ENCODE measurements at regions not wholly inside any gene's neighbourhood (a gene's known extent, or its start where the extent isn't known, plus 50 kb on each side); places are given as distances from the start of the nearest gene placed in this dataset.

GRCh38 chr10:88063861-88064557 lies 200.6 kb downstream of the PTEN start:
- Mint-ChIP-seq H3K9me3 (no peaks in the 10 kb centered on the region), H3K27me3 (no peaks in the 10 kb centered on the region), H3K27ac (no peak overlapping the region), H3K4me1 (ENCODE audit: unreplicated experiment) (peaks cover 25% of the 10 kb centered on the region), H3K36me3 (no peaks in the 10 kb centered on the region), H3K4me3 (no peak overlapping the region)
- TF ChIP-seq CTCF (conservative IDR thresholded peaks at IDR 0.05), result no peak
- no peak for DNase-seq (ENCODE audit: extremely low spot score, unreplicated experiment)

GRCh38 chr10:88064608-88065382 lies 201.4 kb downstream of the PTEN start:
- no peaks in the 10 kb centered on the region for H3K27me3 Mint-ChIP-seq
- H3K4me3 Mint-ChIP-seq, result no peak overlapping the region
- H3K36me3 Mint-ChIP-seq, result no peaks in the 10 kb centered on the region
- H3K9me3 Mint-ChIP-seq, result no peaks in the 10 kb centered on the region
- no peak for TF ChIP-seq CTCF (conservative IDR thresholded peaks at IDR 0.05)
- peaks cover 25% of the 10 kb centered on the region for H3K4me1 Mint-ChIP-seq (ENCODE audit: unreplicated experiment)
- no peak for DNase-seq (ENCODE audit: extremely low spot score, unreplicated experiment)
- no peak overlapping the region for H3K27ac Mint-ChIP-seq

GRCh38 chr10:88065383-88066049 lies 202.1 kb downstream of the PTEN start:
- TF ChIP-seq CTCF (conservative IDR thresholded peaks at IDR 0.05), result no peak
- peaks cover 1% of the 10 kb centered on the region for H3K9me3 Mint-ChIP-seq
- H3K27ac Mint-ChIP-seq, result no peak overlapping the region
- H3K27me3 Mint-ChIP-seq, result no peaks in the 10 kb centered on the region
- H3K4me3 Mint-ChIP-seq, result no peak overlapping the region
- no peaks in the 10 kb centered on the region for H3K36me3 Mint-ChIP-seq
- DNase-seq (ENCODE audit: extremely low spot score, unreplicated experiment), result no peak
- peaks cover 30% of the 10 kb centered on the region for H3K4me1 Mint-ChIP-seq (ENCODE audit: unreplicated experiment)

GRCh38 chr10:88066319-88066718 lies 202.9 kb downstream of the PTEN start:
- no peaks in the 10 kb centered on the region for H3K27me3 Mint-ChIP-seq
- H3K27ac Mint-ChIP-seq, result no peak overlapping the region
- no peak for TF ChIP-seq CTCF (conservative IDR thresholded peaks at IDR 0.05)
- H3K4me1 Mint-ChIP-seq (ENCODE audit: unreplicated experiment), result peaks cover 36% of the 10 kb centered on the region
- H3K9me3 Mint-ChIP-seq, result peaks cover 5% of the 10 kb centered on the region
- no peak for DNase-seq (ENCODE audit: extremely low spot score, unreplicated experiment)
- H3K36me3 Mint-ChIP-seq, result no peaks in the 10 kb centered on the region
- no peak overlapping the region for H3K4me3 Mint-ChIP-seq

GRCh38 chr10:88066876-88067275 lies 203.5 kb downstream of the PTEN start:
- H3K27me3 Mint-ChIP-seq, result no peaks in the 10 kb centered on the region
- DNase-seq (ENCODE audit: extremely low spot score, unreplicated experiment), result no peak
- H3K36me3 Mint-ChIP-seq, result no peaks in the 10 kb centered on the region
- H3K27ac Mint-ChIP-seq, result no peak overlapping the region
- H3K4me3 Mint-ChIP-seq, result no peak overlapping the region
- peaks cover 5% of the 10 kb centered on the region for H3K9me3 Mint-ChIP-seq
- no peak for TF ChIP-seq CTCF (conservative IDR thresholded peaks at IDR 0.05)
- peaks cover 38% of the 10 kb centered on the region for H3K4me1 Mint-ChIP-seq (ENCODE audit: unreplicated experiment)

Data from type B pancreatic cell (in vitro differentiated cells).